SU-DHL-6 (cell line): ENCODE measurements at regions not wholly inside any gene's neighbourhood (a gene's known extent, or its start where the extent isn't known, plus 50 kb on each side); places are given as distances from the start of the nearest gene placed in this dataset.

Experiments used
- H2AFZ ChIP-seq: fragments of 200-600 bp; sonication (generic); 2 replicates; pipeline ENCODE4 v1.6.1; 2014; ENCODE audit warnings: low read depth, mild to moderate bottlenecking, moderate library complexity, mixed read lengths, antibody characterized with exemption, low read length; ENCODE audit not compliant: severe bottlenecking
- H3F3A ChIP-seq: fragments of 200-600 bp; shearing (Covaris generic); 2 replicates; pipeline ENCODE4 v1.6.0; 2016; ENCODE audit warnings: antibody characterized with exemption, mild to moderate bottlenecking; ENCODE audit not compliant: insufficient read depth
- H3K27ac ChIP-seq: fragments of 200-600 bp; sonication (generic); 2 replicates; pipeline ENCODE4 v1.5.1; 2016; ENCODE audit warnings: low read depth, mild to moderate bottlenecking, low read length, moderate library complexity, mixed read lengths
- H3K27me3 ChIP-seq: fragments of 200-600 bp; sonication (generic), shearing (Covaris generic); 2 replicates; pipeline ENCODE4 v1.6.0; 2014; ENCODE audit warnings: mild to moderate bottlenecking, low read length
- H3K36me3 ChIP-seq: fragments of 200-600 bp; sonication (generic); 2 replicates; pipeline ENCODE4 v1.6.1; 2014; ENCODE audit warnings: mild to moderate bottlenecking, low read length, mixed read lengths
- H3K4me2 ChIP-seq: fragments of 300-600, 200-600 bp; shearing (Covaris generic), sonication (generic); 2 replicates; pipeline ENCODE4 v1.6.0; 2014; ENCODE audit warnings: low read length, low read depth, mild to moderate bottlenecking; ENCODE audit not compliant: poor library complexity, severe bottlenecking
- H3K4me3 ChIP-seq: fragments of 200-600 bp; sonication (generic); 2 replicates; pipeline ENCODE4 v1.5.1; 2014; ENCODE audit warnings: antibody characterized with exemption, low read length, mild to moderate bottlenecking, mixed read lengths; ENCODE audit not compliant: insufficient read depth, poor library complexity, severe bottlenecking
- H3K79me2 ChIP-seq: fragments of 200-600 bp; sonication (generic); 2 replicates; pipeline ENCODE4 v1.6.1; 2014; ENCODE audit warnings: mild to moderate bottlenecking, low read length, moderate library complexity; ENCODE audit not compliant: insufficient read depth
- H3K9ac ChIP-seq: fragments of 200-600 bp; sonication (generic); 2 replicates; pipeline ENCODE4 v1.7.0; 2014; ENCODE audit warnings: mild to moderate bottlenecking, low read length
- H3K9me2 ChIP-seq: fragments of 200-600 bp; sonication (generic); replicated peaks from 2 replicates; pipeline ENCODE4 v1.6.1; 2014; ENCODE audit warnings: low read length; ENCODE audit not compliant: insufficient read depth
- H3K9me3 ChIP-seq: fragments of 200-600 bp; sonication (generic); 2 replicates; pipeline ENCODE4 v1.6.1; 2014; ENCODE audit warnings: low read length, mixed read lengths; ENCODE audit not compliant: insufficient read depth
- H4K20me1 ChIP-seq: fragments of 200-600 bp; sonication (generic); 2 replicates; pipeline ENCODE4 v1.6.1; 2014; ENCODE audit warnings: low read depth, mild to moderate bottlenecking, antibody characterized with exemption, low read length, moderate library complexity, mixed read lengths
- CTCF ChIP-seq: fragments of 200-600 bp; sonication (generic); IDR thresholded peaks from one replicate; pipeline ENCODE4 v1.5.1; 2017; ENCODE audit warnings: antibody characterized with exemption, mild to moderate bottlenecking, low read length, moderate library complexity; ENCODE audit not compliant: insufficient read depth, poor library complexity, severe bottlenecking
- EZH2phosphoT487 ChIP-seq: fragments of 200-600 bp; sonication (generic), shearing (Covaris generic); conservative IDR thresholded peaks from 2 replicates; pipeline ENCODE4 v1.6.1; 2018; ENCODE audit warnings: mild to moderate bottlenecking, antibody characterized with exemption, low read length, moderate library complexity, mixed read lengths

GRCh38 chr1:69223156-69223555 lies 344.6 kb upstream of the LRRC7 start:
- Histone ChIP-seq H3K4me2 (no peak overlapping the region), H3K9me3 (no peaks in the 10 kb centered on the region), H3K4me3 (no peak overlapping the region), H3F3A (no peaks in the 10 kb centered on the region), H3K9me2 (no peaks in the 10 kb centered on the region), H3K27ac (no peak overlapping the region), H4K20me1 (no peaks in the 10 kb centered on the region), H2AFZ (no peak overlapping the region), H3K79me2 (no peaks in the 10 kb centered on the region), H3K36me3 (no peaks in the 10 kb centered on the region), H3K9ac (no peak overlapping the region), H3K27me3 (no peaks in the 10 kb centered on the region)
- TF ChIP-seq CTCF, result no peak
- no peak for TF ChIP-seq EZH2phosphoT487

- Histone ChIP-seq H3K9me3 (no peaks in the 10 kb centered on the region), H3K9me2 (no peaks in the 10 kb centered on the region), H3K36me3 (no peaks in the 10 kb centered on the region), H4K20me1 (no peaks in the 10 kb centered on the region), H3K4me3 (no peak overlapping the region), H2AFZ (no peak overlapping the region), H3K27ac (no peak overlapping the region), H3F3A (no peaks in the 10 kb centered on the region), H3K4me2 (no peak overlapping the region), H3K27me3 (no peaks in the 10 kb centered on the region), H3K79me2 (no peaks in the 10 kb centered on the region), H3K9ac (no peak overlapping the region)
- TF ChIP-seq CTCF (no peak), EZH2phosphoT487 (no peak)
These were observed 339.2 kb upstream of the LRRC7 start for GRCh38 chr1:69228501-69228900.

- no peak for TF ChIP-seq CTCF
- TF ChIP-seq EZH2phosphoT487, result no peak
- Histone ChIP-seq H3K4me2 (no peak overlapping the region), H3K9me3 (no peaks in the 10 kb centered on the region), H3K27ac (no peak overlapping the region), H3F3A (no peaks in the 10 kb centered on the region), H3K36me3 (no peaks in the 10 kb centered on the region), H3K9ac (no peak overlapping the region), H2AFZ (no peak overlapping the region), H3K79me2 (no peaks in the 10 kb centered on the region), H3K9me2 (no peaks in the 10 kb centered on the region), H3K4me3 (no peak overlapping the region), H3K27me3 (no peaks in the 10 kb centered on the region), H4K20me1 (no peaks in the 10 kb centered on the region)
These were observed 337.5 kb upstream of the LRRC7 start for GRCh38 chr1:69230208-69230607.

- H2AFZ ChIP-seq, result no peak overlapping the region
- no peak overlapping the region for H3K4me3 ChIP-seq
- no peak overlapping the region for H3K9ac ChIP-seq
- no peaks in the 10 kb centered on the region for H3F3A ChIP-seq
- H3K9me2 ChIP-seq, result no peaks in the 10 kb centered on the region
- H3K27ac ChIP-seq, result no peak overlapping the region
- no peaks in the 10 kb centered on the region for H3K27me3 ChIP-seq
- no peaks in the 10 kb centered on the region for H3K79me2 ChIP-seq
- H4K20me1 ChIP-seq, result no peaks in the 10 kb centered on the region
- TF ChIP-seq EZH2phosphoT487 (no peak), CTCF (no peak)
- H3K9me3 ChIP-seq, result no peaks in the 10 kb centered on the region
- H3K36me3 ChIP-seq, result no peaks in the 10 kb centered on the region
- no peak overlapping the region for H3K4me2 ChIP-seq
These were observed 334.3 kb upstream of the LRRC7 start for GRCh38 chr1:69233463-69233862.
